HL-60 (cell line): ENCODE measurements at regions not wholly inside any gene's neighbourhood (a gene's known extent, or its start where the extent isn't known, plus 50 kb on each side); places are given as distances from the start of the nearest gene placed in this dataset.

ENCODE experiments used
- POLR2AphosphoS5 ChIP-seq: IDR thresholded peaks from 2 replicates; pipeline ENCODE4 v1.6.1; 2012; ENCODE audit warnings: low read depth
- REST ChIP-seq: IDR thresholded peaks from 2 replicates; pipeline ENCODE4 v1.6.1; 2012; ENCODE audit warnings: low read depth; ENCODE audit not compliant: insufficient replicate concordance
- SPI1 ChIP-seq: IDR thresholded peaks from 2 replicates; pipeline ENCODE4 v1.6.1; 2012; ENCODE audit warnings: low read depth, mild to moderate bottlenecking, borderline replicate concordance
- TF ChIP-seq, protein P1 (sequence below): IDR thresholded peaks from one replicate; pipeline ENCODE4 v1.5.1; 2011; ENCODE audit warnings: low read length, control low read depth, inconsistent platforms; ENCODE audit not compliant: insufficient read depth

DNA sequence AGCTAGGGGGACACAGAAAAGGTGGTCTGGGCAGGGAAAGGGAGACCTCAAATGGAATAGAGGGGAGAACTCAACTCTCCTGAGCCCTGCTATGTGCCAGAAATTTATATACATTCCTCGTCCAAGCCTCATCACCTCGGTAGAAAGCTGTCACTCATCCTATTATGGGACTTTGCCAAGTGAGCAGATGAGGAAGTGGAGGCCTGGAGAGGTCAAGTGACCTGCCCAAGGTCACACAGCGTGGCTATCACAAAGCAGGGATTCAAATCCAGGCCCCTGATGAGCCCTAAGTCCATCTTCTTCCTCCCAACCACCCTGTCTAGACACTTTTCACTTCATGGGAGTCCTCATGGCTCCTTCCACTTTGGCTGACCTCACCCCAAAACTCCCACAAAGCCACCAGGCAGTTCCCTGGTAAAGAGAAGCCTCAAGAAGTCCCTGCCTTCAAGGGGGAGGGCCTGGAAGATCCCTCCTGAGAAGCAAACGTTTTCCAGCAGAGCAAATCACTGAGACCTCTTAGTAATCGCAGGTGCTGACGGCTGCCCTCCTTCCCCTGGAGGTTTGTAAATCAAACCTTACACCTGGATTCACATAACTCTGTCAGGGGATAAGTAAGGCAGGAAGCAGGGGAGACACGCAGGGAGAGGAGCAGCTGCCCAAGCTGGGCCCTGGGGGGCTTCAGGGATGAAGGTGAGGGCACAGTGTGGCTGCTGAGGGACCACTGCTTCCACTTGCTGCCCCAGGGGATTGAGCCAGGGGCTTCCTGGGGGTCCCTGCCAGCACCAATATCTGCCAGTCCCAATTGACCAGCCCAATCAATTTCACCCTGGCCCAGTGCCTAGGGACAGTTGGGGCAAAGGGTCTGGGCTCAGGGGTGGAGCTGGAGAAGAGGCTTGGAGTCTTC is 351.2 kb downstream of the MATN1 start:
- TF ChIP-seq, protein P1, sequence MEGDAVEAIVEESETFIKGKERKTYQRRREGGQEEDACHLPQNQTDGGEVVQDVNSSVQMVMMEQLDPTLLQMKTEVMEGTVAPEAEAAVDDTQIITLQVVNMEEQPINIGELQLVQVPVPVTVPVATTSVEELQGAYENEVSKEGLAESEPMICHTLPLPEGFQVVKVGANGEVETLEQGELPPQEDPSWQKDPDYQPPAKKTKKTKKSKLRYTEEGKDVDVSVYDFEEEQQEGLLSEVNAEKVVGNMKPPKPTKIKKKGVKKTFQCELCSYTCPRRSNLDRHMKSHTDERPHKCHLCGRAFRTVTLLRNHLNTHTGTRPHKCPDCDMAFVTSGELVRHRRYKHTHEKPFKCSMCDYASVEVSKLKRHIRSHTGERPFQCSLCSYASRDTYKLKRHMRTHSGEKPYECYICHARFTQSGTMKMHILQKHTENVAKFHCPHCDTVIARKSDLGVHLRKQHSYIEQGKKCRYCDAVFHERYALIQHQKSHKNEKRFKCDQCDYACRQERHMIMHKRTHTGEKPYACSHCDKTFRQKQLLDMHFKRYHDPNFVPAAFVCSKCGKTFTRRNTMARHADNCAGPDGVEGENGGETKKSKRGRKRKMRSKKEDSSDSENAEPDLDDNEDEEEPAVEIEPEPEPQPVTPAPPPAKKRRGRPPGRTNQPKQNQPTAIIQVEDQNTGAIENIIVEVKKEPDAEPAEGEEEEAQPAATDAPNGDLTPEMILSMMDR, result no peak
- TF ChIP-seq POLR2AphosphoS5, result no peak
- TF ChIP-seq REST, result no peak
- no peak for TF ChIP-seq SPI1
